ENCODE measurements at regions not wholly inside any gene's neighbourhood (a gene's known extent, or its start where the extent isn't known, plus 50 kb on each side); places are given as distances from the start of the nearest gene placed in this dataset.

GRCh38 chr4:153074486-153074885 lies 129.8 kb upstream of the TRIM2 start:
- Histone ChIP-seq H4K20me1 (ENCODE audit: insufficient read depth, low read length) (no peaks in the 10 kb centered on the region), H3K36me3 (ENCODE audit: insufficient read depth, low read length) (no peaks in the 10 kb centered on the region), H3K4me1 (ENCODE audit: insufficient read depth, low read length, poor library complexity, severe bottlenecking) (no peaks in the 10 kb centered on the region), H3K4me2 (ENCODE audit: low read length) (no peak overlapping the region), H3K9me3 (ENCODE audit: low read length) (no peaks in the 10 kb centered on the region), H3K4me3 (ENCODE audit: low read depth, low read length, poor library complexity, severe bottlenecking) (no peak overlapping the region), H3K79me2 (ENCODE audit: insufficient read depth, low read depth, low read length) (no peaks in the 10 kb centered on the region), H3K27ac (ENCODE audit: low read depth, low read length, poor library complexity, severe bottlenecking) (no peak overlapping the region), H3K9me2 (ENCODE audit: insufficient read depth, low read length) (no peaks in the 10 kb centered on the region), H2AFZ (ENCODE audit: low read length) (no peak overlapping the region)
- TF ChIP-seq CTCF (conservative IDR thresholded peaks at IDR 0.05; ENCODE audit: low read length) = no peak
- TF ChIP-seq EZH2phosphoT487 (IDR thresholded peaks at IDR 0.05; ENCODE audit: borderline replicate concordance, low read depth, low read length) = no peak
- BruUV-seq (replicated peaks) = no TSS peak
- POLR2A ChIA-PET = interaction anchor here (1.3 kb wide), 1 partner anchor 9 kb away, joined by 4 read pairs; no protein-coding TSS in a partner anchor
- CTCF ChIA-PET (ENCODE audit: unreplicated experiment) = no interaction called here
- DNase-seq (ENCODE audit: low spot score) = no peak
- intact Hi-C loops (cut with micrococcal nuclease; ENCODE audit: unreplicated experiment) = no loop called here

GRCh38 chr4:153074936-153075630 lies 129.2 kb upstream of the TRIM2 start:
- no peak for DNase-seq (ENCODE audit: low spot score)
- H3K79me2 ChIP-seq (ENCODE audit: insufficient read depth, low read depth, low read length) = no peaks in the 10 kb centered on the region
- no peaks in the 10 kb centered on the region for H4K20me1 ChIP-seq (ENCODE audit: insufficient read depth, low read length)
- no peaks in the 10 kb centered on the region for H3K4me1 ChIP-seq (ENCODE audit: insufficient read depth, low read length, poor library complexity, severe bottlenecking)
- no peak overlapping the region for H2AFZ ChIP-seq (ENCODE audit: low read length)
- intact Hi-C loops (cut with micrococcal nuclease; ENCODE audit: unreplicated experiment) = no loop called here
- no peak overlapping the region for H3K4me2 ChIP-seq (ENCODE audit: low read length)
- H3K9me3 ChIP-seq (ENCODE audit: low read length) = no peaks in the 10 kb centered on the region
- H3K27ac ChIP-seq (ENCODE audit: low read depth, low read length, poor library complexity, severe bottlenecking) = no peak overlapping the region
- BruUV-seq (replicated peaks) = no TSS peak
- no peaks in the 10 kb centered on the region for H3K36me3 ChIP-seq (ENCODE audit: insufficient read depth, low read length)
- no peak for TF ChIP-seq CTCF (conservative IDR thresholded peaks at IDR 0.05; ENCODE audit: low read length)
- TF ChIP-seq EZH2phosphoT487 (IDR thresholded peaks at IDR 0.05; ENCODE audit: borderline replicate concordance, low read depth, low read length) = no peak
- no peak overlapping the region for H3K4me3 ChIP-seq (ENCODE audit: low read depth, low read length, poor library complexity, severe bottlenecking)
- ChIA-PET CTCF (ENCODE audit: unreplicated experiment) (no interaction called here), POLR2A (interaction anchor here (0.6 to 1.3 kb wide), 3 partner anchors 8 to 95 kb away, joined by 3 to 4 read pairs (median 3); no protein-coding TSS in a partner anchor)
- no peaks in the 10 kb centered on the region for H3K9me2 ChIP-seq (ENCODE audit: insufficient read depth, low read length)

DNA sequence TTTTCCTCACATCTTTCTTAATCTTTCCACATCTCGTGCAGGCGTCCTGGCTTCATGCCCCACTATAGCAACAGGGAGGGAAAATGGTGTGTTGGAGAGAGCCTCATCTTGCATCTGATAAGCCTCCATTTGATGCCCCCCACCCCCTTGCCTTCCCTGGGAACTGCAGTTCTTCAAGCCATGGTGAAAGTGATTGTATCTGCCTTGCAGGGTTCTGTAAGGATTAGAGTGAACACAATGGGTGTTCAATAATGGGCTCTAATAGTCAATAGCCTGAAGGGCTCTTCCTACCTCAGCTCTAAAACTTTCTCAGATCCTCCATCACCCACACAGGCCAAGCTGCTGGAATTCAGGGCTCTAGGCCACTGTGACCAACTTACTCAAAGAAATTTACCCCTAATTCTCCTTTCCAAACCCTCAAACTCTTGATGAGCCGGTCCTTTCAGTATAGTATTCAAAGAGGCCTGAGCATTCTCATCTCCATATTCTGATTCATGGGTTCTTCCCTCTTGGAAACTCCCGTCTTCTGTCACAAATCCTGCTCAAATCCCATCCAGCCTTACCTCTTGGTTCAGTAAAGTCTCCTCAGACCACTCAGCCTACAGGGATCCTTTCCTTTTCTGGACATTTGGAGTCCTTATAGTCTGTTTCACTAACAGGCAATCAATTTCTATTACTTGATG lies 128.3 kb upstream of the TRIM2 start:
- no peak for DNase-seq (ENCODE audit: low spot score)
- TF ChIP-seq CTCF (conservative IDR thresholded peaks at IDR 0.05; ENCODE audit: low read length) (no peak), EZH2phosphoT487 (IDR thresholded peaks at IDR 0.05; ENCODE audit: borderline replicate concordance, low read depth, low read length) (no peak)
- Histone ChIP-seq H3K9me2 (ENCODE audit: insufficient read depth, low read length) (no peaks in the 10 kb centered on the region), H3K4me1 (ENCODE audit: insufficient read depth, low read length, poor library complexity, severe bottlenecking) (no peaks in the 10 kb centered on the region), H3K79me2 (ENCODE audit: insufficient read depth, low read depth, low read length) (no peaks in the 10 kb centered on the region), H2AFZ (ENCODE audit: low read length) (no peak overlapping the region), H3K4me3 (ENCODE audit: low read depth, low read length, poor library complexity, severe bottlenecking) (no peak overlapping the region), H3K36me3 (ENCODE audit: insufficient read depth, low read length) (no peaks in the 10 kb centered on the region), H4K20me1 (ENCODE audit: insufficient read depth, low read length) (no peaks in the 10 kb centered on the region), H3K27ac (ENCODE audit: low read depth, low read length, poor library complexity, severe bottlenecking) (no peak overlapping the region), H3K4me2 (ENCODE audit: low read length) (no peak overlapping the region), H3K9me3 (ENCODE audit: low read length) (no peaks in the 10 kb centered on the region)
- CTCF ChIA-PET (ENCODE audit: unreplicated experiment) = interaction anchor here (0.6 kb wide), 1 partner anchor 51 kb away, joined by 3 read pairs; no protein-coding TSS in a partner anchor
- intact Hi-C loops (cut with micrococcal nuclease; ENCODE audit: unreplicated experiment) = no loop called here
- POLR2A ChIA-PET = interaction anchor here (0.6 to 0.9 kb wide), 2 partner anchors 94 to 162 kb away, joined by 3 read pairs; no protein-coding TSS in a partner anchor
- no TSS peak for BruUV-seq (replicated peaks)

All from OCI-LY7 (cell line).